Keratinocyte (primary cell): ENCODE measurements at regions not wholly inside any gene's neighbourhood (a gene's known extent, or its start where the extent isn't known, plus 50 kb on each side); places are given as distances from the start of the nearest gene placed in this dataset.

ENCODE experiments used
- EZH2 ChIP-seq: IDR thresholded peaks from one replicate; pipeline ENCODE4 v1.6.1; 2012; ENCODE audit warnings: inconsistent platforms, mild to moderate bottlenecking, low read length, moderate library complexity
- TF ChIP-seq, protein P1 (sequence below), 3 experiments: IDR thresholded peaks in 1 of 3; conservative IDR thresholded peaks in 1 of 3; optimal IDR thresholded peaks in 1 of 3; 2 replicates in 2 of 3; 3 replicates in 1 of 3; pipeline versions ENCODE3 to v1.5.1; 2011; ENCODE audit warnings: low read length in 3 of 3, mild to moderate bottlenecking in 3 of 3, moderate library complexity in 2 of 3, control low read depth in 1 of 3, inconsistent platforms in 1 of 3; ENCODE audit not compliant: insufficient read depth in 2 of 3; ENCODE audit errors: extremely low read depth in 1 of 3

DNA sequence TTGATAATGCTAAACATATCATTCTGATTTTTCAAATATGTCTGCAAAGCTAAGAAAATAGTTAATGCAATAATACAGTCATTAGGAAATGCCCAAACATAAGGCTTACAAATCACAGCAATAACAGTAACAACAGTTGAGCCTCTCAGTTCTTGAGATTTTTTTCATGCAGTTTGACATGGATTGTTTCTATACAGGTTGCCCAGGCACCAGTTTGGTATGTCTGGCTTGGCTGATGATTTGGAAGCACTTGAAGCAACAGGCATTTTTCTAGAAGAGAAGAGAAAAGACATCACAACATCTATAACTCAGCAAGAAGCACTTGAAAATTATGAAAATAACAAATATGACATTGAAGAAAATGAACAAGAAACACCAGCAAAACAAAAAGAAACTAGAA, 78.7 kb upstream of the COL6A5 start:
- no peak for TF ChIP-seq EZH2
- TF ChIP-seq, protein P1, sequence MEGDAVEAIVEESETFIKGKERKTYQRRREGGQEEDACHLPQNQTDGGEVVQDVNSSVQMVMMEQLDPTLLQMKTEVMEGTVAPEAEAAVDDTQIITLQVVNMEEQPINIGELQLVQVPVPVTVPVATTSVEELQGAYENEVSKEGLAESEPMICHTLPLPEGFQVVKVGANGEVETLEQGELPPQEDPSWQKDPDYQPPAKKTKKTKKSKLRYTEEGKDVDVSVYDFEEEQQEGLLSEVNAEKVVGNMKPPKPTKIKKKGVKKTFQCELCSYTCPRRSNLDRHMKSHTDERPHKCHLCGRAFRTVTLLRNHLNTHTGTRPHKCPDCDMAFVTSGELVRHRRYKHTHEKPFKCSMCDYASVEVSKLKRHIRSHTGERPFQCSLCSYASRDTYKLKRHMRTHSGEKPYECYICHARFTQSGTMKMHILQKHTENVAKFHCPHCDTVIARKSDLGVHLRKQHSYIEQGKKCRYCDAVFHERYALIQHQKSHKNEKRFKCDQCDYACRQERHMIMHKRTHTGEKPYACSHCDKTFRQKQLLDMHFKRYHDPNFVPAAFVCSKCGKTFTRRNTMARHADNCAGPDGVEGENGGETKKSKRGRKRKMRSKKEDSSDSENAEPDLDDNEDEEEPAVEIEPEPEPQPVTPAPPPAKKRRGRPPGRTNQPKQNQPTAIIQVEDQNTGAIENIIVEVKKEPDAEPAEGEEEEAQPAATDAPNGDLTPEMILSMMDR (optimal IDR thresholded peaks at IDR 0.05 in 1 of 3, IDR thresholded peaks at IDR 0.05 in 1 of 3, conservative IDR thresholded peaks at IDR 0.05 in 1 of 3; ENCODE audit: extremely low read depth in 1 of 3, insufficient read depth in 2 of 3, low read length in 3 of 3), result no peak
